ENCODE measurements at regions not wholly inside any gene's neighbourhood (a gene's known extent, or its start where the extent isn't known, plus 50 kb on each side); places are given as distances from the start of the nearest gene placed in this dataset.

DNA sequence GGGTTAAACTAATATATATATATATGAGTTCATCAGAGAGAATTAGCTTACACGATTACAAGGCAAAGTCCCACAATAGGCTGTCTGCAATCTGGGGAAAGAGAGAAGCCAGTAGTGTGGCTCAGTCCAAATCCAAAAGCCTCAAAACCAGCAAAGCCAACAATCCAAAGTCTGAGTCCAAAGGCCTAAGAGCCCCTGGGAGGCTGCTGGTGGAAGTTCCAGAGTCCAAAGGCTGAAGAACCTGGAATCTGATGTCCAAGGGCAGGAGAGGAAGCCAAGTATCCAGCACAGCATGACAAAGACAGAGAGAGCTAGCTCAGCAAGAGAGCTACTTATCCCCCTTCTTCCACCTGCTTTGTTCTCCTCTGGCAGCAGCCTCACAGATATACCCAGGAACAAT, 274.7 kb upstream of the ID4 start:
- TF ChIP-seq, protein P1, sequence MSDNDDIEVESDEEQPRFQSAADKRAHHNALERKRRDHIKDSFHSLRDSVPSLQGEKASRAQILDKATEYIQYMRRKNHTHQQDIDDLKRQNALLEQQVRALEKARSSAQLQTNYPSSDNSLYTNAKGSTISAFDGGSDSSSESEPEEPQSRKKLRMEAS (IDR thresholded peaks at IDR 0.05), result no peak
- TF ChIP-seq TAF1 (IDR thresholded peaks at IDR 0.05; ENCODE audit: low read depth, low read length), result no peak
- TF ChIP-seq CTCF (IDR thresholded peaks at IDR 0.05; ENCODE audit: control extremely low read depth in 1 of 3, insufficient read depth in 1 of 3, low read depth in 1 of 3, low read length in 3 of 3), result no peak
- TF ChIP-seq SP1 (IDR thresholded peaks at IDR 0.05; ENCODE audit: low read depth, low read length), result no peak
- TF ChIP-seq TBP (IDR thresholded peaks at IDR 0.05; ENCODE audit: low read depth, low read length), result no peak
- no peak for TF ChIP-seq BRCA1 (IDR thresholded peaks at IDR 0.05; ENCODE audit: low read depth, low read length)
- no peak for TF ChIP-seq POLR2AphosphoS5 (IDR thresholded peaks at IDR 0.05; ENCODE audit: low read depth, low read length)
- TF ChIP-seq RFX5 (IDR thresholded peaks at IDR 0.05; ENCODE audit: borderline replicate concordance, low read depth, low read length), result no peak
- no peak for TF ChIP-seq POLR2A (IDR thresholded peaks at IDR 0.05; ENCODE audit: control extremely low read depth in 1 of 2, low read depth in 2 of 2, low read length in 2 of 2)

Measured in H1 (cell line).